IgD-negative memory B cell (primary cell): ENCODE measurements at regions not wholly inside any gene's neighbourhood (a gene's known extent, or its start where the extent isn't known, plus 50 kb on each side); places are given as distances from the start of the nearest gene placed in this dataset.

ENCODE experiments used
- H3K27ac Mint-ChIP-seq, 3 donors: one replicate each; pipeline ENCODE4 v1.8.0; 2020 to 2022; ENCODE audit warnings: mild to moderate bottlenecking in 3 of 3, mixed read lengths in 3 of 3, moderate library complexity in 1 of 3
- H3K27me3 Mint-ChIP-seq: one replicate; pipeline ENCODE4 v1.8.0; 2021; ENCODE audit warnings: mixed read lengths
- H3K36me3 Mint-ChIP-seq: one replicate; pipeline ENCODE4 v1.8.0; 2020; ENCODE audit warnings: mild to moderate bottlenecking, mixed read lengths
- H3K4me1 Mint-ChIP-seq, 3 donors: one replicate each; pipeline ENCODE4 v1.8.0; 2020 to 2022; ENCODE audit warnings: mixed read lengths in 3 of 3, mild to moderate bottlenecking in 1 of 3
- H3K4me3 Mint-ChIP-seq, 4 donors: one replicate each; pipeline ENCODE4 v1.8.0; 2020 to 2022; ENCODE audit warnings: mild to moderate bottlenecking in 4 of 4, mixed read lengths in 4 of 4, moderate library complexity in 3 of 4
- H3K9me3 Mint-ChIP-seq, 3 donors: one replicate each; pipeline ENCODE4 v1.8.0; 2020 to 2021; ENCODE audit warnings: mixed read lengths in 3 of 3, mild to moderate bottlenecking in 1 of 3

DNA sequence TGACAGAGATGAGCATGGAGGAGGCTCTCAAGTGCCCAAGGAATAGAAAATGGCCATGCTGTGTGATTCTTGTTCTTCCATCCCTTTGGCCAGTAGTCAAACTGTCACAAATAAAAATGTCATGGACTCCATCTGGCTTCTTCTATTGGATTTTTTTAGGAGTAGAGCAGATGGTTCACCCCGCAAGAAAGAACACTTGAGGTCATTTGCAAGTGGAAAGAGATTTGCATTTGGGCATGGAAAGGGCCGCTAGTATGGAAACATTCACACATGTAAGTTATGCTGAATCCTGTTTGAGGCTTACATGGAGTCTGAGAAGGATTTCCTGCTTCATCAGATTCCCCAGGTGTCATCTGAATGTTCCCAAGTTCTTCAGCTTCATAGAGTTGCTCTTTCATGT, 53.1 kb upstream of the CFAP161 start:
- H3K4me3 Mint-ChIP-seq: no peak overlapping the region
- peaks cover 3% of the 10 kb centered on the region for H3K27me3 Mint-ChIP-seq
- peaks cover 4% of the 10 kb centered on the region for H3K36me3 Mint-ChIP-seq
- no peak overlapping the region for H3K27ac Mint-ChIP-seq
- no peaks in the 10 kb centered on the region for H3K4me1 Mint-ChIP-seq
- peaks cover 0 to 3% (median 0%) of the 10 kb centered on the region in 3 donors for H3K9me3 Mint-ChIP-seq

DNA sequence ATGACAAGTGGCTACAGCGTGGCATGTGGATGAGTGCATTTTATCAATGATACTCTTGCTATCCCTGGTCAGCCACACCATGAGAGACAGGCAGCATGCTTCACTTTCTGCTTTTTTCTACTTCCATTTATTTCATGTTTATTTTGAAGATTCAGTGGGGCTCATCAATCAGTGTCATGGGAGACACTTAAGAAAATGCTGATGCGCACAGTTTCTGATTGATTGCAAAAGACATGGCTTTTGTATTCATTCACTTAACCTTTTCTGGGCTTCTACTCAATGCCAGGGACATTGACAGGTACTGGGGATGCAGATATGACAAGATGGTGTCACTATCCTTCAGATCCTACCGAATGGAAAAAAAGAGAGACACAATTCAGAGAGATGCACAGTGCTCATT, 50.9 kb upstream of the CFAP161 start:
- Mint-ChIP-seq H3K27me3 (no peaks in the 10 kb centered on the region), H3K27ac (no peak overlapping the region), H3K4me1 (no peaks in the 10 kb centered on the region), H3K36me3 (no peaks in the 10 kb centered on the region), H3K9me3 (no peaks in the 10 kb centered on the region), H3K4me3 (no peak overlapping the region)
